Chondrocyte (in vitro differentiated cells): ENCODE measurements at regions not wholly inside any gene's neighbourhood (a gene's known extent, or its start where the extent isn't known, plus 50 kb on each side); places are given as distances from the start of the nearest gene placed in this dataset.

Source experiments
- DNase-seq: peaks from one replicate; pipeline ENCODE4 v3.0.0; 2021; ENCODE audit warnings: mixed read lengths, low spot score
- H3K27ac Mint-ChIP-seq: one replicate; pipeline ENCODE4 v1.8.0; 2021; ENCODE audit warnings: mild to moderate bottlenecking, moderate library complexity, mixed read lengths; ENCODE audit not compliant: unreplicated experiment
- H3K27me3 Mint-ChIP-seq: 2 replicates; pipeline ENCODE4 v1.8.0; 2021; ENCODE audit warnings: low read depth, mixed read lengths
- H3K36me3 Mint-ChIP-seq: 2 replicates; pipeline ENCODE4 v1.8.0; 2021; ENCODE audit warnings: low read depth, mixed read lengths
- H3K4me1 Mint-ChIP-seq: 2 replicates; pipeline ENCODE4 v1.8.0; 2021; ENCODE audit warnings: low read depth, mild to moderate bottlenecking, mixed read lengths
- H3K4me3 Mint-ChIP-seq: one replicate; pipeline ENCODE4 v1.8.0; 2021; ENCODE audit warnings: mild to moderate bottlenecking, moderate library complexity, mixed read lengths; ENCODE audit not compliant: unreplicated experiment
- H3K9me3 Mint-ChIP-seq: 2 replicates; pipeline ENCODE4 v1.8.0; 2021; ENCODE audit warnings: low read depth, mixed read lengths
- CTCF ChIP-seq: fragments of 200-600 bp; sonication (generic); IDR thresholded peaks from 2 replicates; pipeline ENCODE4 v1.5.0; 2021; ENCODE audit warnings: antibody characterized with exemption, mild to moderate bottlenecking, moderate library complexity

GRCh38 chr14:44770201-44770600, 191.5 kb downstream of the KLHL28 start:
- Mint-ChIP-seq H3K4me3 (no peak overlapping the region), H3K4me1 (no peaks in the 10 kb centered on the region), H3K36me3 (no peaks in the 10 kb centered on the region), H3K27ac (no peak overlapping the region), H3K27me3 (peaks cover 16% of the 10 kb centered on the region), H3K9me3 (no peaks in the 10 kb centered on the region)
- TF ChIP-seq CTCF: no peak
- no peak for DNase-seq

- Mint-ChIP-seq H3K27ac (no peak overlapping the region), H3K27me3 (peaks cover 16% of the 10 kb centered on the region), H3K4me1 (no peaks in the 10 kb centered on the region), H3K9me3 (no peaks in the 10 kb centered on the region), H3K36me3 (no peaks in the 10 kb centered on the region), H3K4me3 (no peak overlapping the region)
- TF ChIP-seq CTCF: no peak
- no peak for DNase-seq
Measured at GRCh38 chr14:44768935-44769334, 192.8 kb downstream of the KLHL28 start.

- H3K36me3 Mint-ChIP-seq: no peaks in the 10 kb centered on the region
- H3K4me3 Mint-ChIP-seq: no peak overlapping the region
- H3K27ac Mint-ChIP-seq: no peak overlapping the region
- no peak for TF ChIP-seq CTCF
- H3K9me3 Mint-ChIP-seq: no peaks in the 10 kb centered on the region
- no peak for DNase-seq
- H3K27me3 Mint-ChIP-seq: peaks cover 18% of the 10 kb centered on the region
- no peaks in the 10 kb centered on the region for H3K4me1 Mint-ChIP-seq
Measured at GRCh38 chr14:44767646-44768173, 194.0 kb downstream of the KLHL28 start.

- DNase-seq: no peak
- H3K27me3 Mint-ChIP-seq: peaks cover 18% of the 10 kb centered on the region
- H3K4me1 Mint-ChIP-seq: no peaks in the 10 kb centered on the region
- H3K9me3 Mint-ChIP-seq: no peaks in the 10 kb centered on the region
- no peaks in the 10 kb centered on the region for H3K36me3 Mint-ChIP-seq
- H3K4me3 Mint-ChIP-seq: no peak overlapping the region
- no peak overlapping the region for H3K27ac Mint-ChIP-seq
- TF ChIP-seq CTCF: no peak
Measured at GRCh38 chr14:44766285-44766684, 195.5 kb downstream of the KLHL28 start.

- no peak overlapping the region for H3K27ac Mint-ChIP-seq
- no peaks in the 10 kb centered on the region for H3K4me1 Mint-ChIP-seq
- no peak for DNase-seq
- peaks cover 9% of the 10 kb centered on the region for H3K27me3 Mint-ChIP-seq
- no peak for TF ChIP-seq CTCF
- no peaks in the 10 kb centered on the region for H3K36me3 Mint-ChIP-seq
- no peaks in the 10 kb centered on the region for H3K9me3 Mint-ChIP-seq
- H3K4me3 Mint-ChIP-seq: no peak overlapping the region
Measured at GRCh38 chr14:44763356-44763755, 198.4 kb downstream of the KLHL28 start.
